A673 (cell line): ENCODE measurements at regions not wholly inside any gene's neighbourhood (a gene's known extent, or its start where the extent isn't known, plus 50 kb on each side); places are given as distances from the start of the nearest gene placed in this dataset.

ENCODE experiments used
- CTCF ChIP-seq: fragments of 300-800, 200-600 bp; sonication (generic); conservative IDR thresholded peaks from 2 replicates; pipeline ENCODE4 v1.5.1; 2017; ENCODE audit warnings: low read depth, mild to moderate bottlenecking, antibody characterized with exemption, low read length, moderate library complexity, mixed read lengths
- EZH2 ChIP-seq: fragments of 200-600 bp; sonication (generic); IDR thresholded peaks from 2 replicates; pipeline ENCODE4 v1.6.1; 2017; ENCODE audit warnings: borderline replicate concordance, low read depth, mild to moderate bottlenecking, mixed read lengths, antibody characterized with exemption, low read length; ENCODE audit not compliant: poor library complexity, severe bottlenecking

GRCh38 chr10:45152726-45153125 is 152.0 kb downstream of the ZNF22 start:
- TF ChIP-seq CTCF: no peak
- TF ChIP-seq EZH2: no peak
